B cell (primary cell): ENCODE measurements at regions not wholly inside any gene's neighbourhood (a gene's known extent, or its start where the extent isn't known, plus 50 kb on each side); places are given as distances from the start of the nearest gene placed in this dataset.

Experiments
- ATAC-seq: fragments of 200-7000 bp; cut with Tn5 transposase; one replicate; pipeline ENCODE4 v1.10.0; 2021; ENCODE audit warnings: low read depth, mild to moderate bottlenecking, moderate number of reproducible peaks, moderate library complexity
- CTCF ChIA-PET: fragments of 350-600 bp; sonication (Branson Sonifier 250); formaldehyde crosslinking; loops from one replicate; lab custom pipeline; 2021; ENCODE audit warnings: antibody characterized with exemption, inconsistent platforms; lab: Charles Lee
- POLR2A ChIA-PET: fragments of 350-600 bp; sonication (Branson Sonifier 250); formaldehyde crosslinking; loops from one replicate; lab custom pipeline; 2021; ENCODE audit warnings: antibody characterized with exemption; lab: Charles Lee
- DNase-seq: peaks from one replicate; pipeline ENCODE4 v3.0.0; 2013
- H2AFZ ChIP-seq: 2 replicates; pipeline ENCODE4 v1.6.1; 2012; ENCODE audit warnings: mild to moderate bottlenecking, low read depth, low read length; ENCODE audit not compliant: insufficient read depth, poor library complexity, severe bottlenecking
- H3K27ac ChIP-seq, 2 donors: 1 replicate in 1 of 2; 2 replicates in 1 of 2; pipeline ENCODE4 v1.5.1; 2012 to 2013; ENCODE audit warnings: low read length in 2 of 2, mild to moderate bottlenecking in 2 of 2, moderate library complexity in 1 of 2
- H3K27me3 ChIP-seq, 4 experiments: fragments of 200-600 bp in 1 of 4; sonication (generic) in 1 of 4; replicated peaks in 1 of 4; 1 replicate in 2 of 4; 2 replicates in 2 of 4; pipeline versions ENCODE4 v1.6.1 to v1.7.0; 2013 to 2016; ENCODE audit warnings: low read length in 3 of 4, mild to moderate bottlenecking in 2 of 4, mixed read lengths in 1 of 4, moderate library complexity in 1 of 4; ENCODE audit not compliant: insufficient read depth in 4 of 4, control insufficient read depth in 3 of 4; ENCODE audit errors: control extremely low read depth in 1 of 4
- H3K36me3 ChIP-seq, 2 experiments: replicated peaks in 1 of 2; 1 replicate in 1 of 2; 2 replicates in 1 of 2; pipeline versions ENCODE4 v1.6.1 to v1.7.1; 2013; ENCODE audit warnings: low read length in 1 of 2; ENCODE audit not compliant: insufficient read depth in 2 of 2, control insufficient read depth in 1 of 2; ENCODE audit errors: control extremely low read depth in 1 of 2, extremely low read depth in 1 of 2
- H3K4me1 ChIP-seq, 2 donors: fragments of 200-600 bp in 1 of 2; sonication (generic) in 1 of 2; 1 replicate in 1 of 2; 2 replicates in 1 of 2; pipeline versions ENCODE4 v1.5.1 to v1.6.1; 2013 to 2017; ENCODE audit warnings: low read length in 2 of 2; ENCODE audit not compliant: control insufficient read depth in 2 of 2, insufficient read depth in 2 of 2
- H3K4me2 ChIP-seq: replicated peaks from 2 replicates; pipeline ENCODE3; 2012; ENCODE audit warnings: mild to moderate bottlenecking, low read depth, low read length; ENCODE audit not compliant: poor library complexity, severe bottlenecking
- H3K4me3 ChIP-seq, 5 experiments: fragments of 200-600 bp in 1 of 5; sonication (generic) in 1 of 5; 1 replicate in 3 of 5; 2 replicates in 2 of 5; pipeline versions ENCODE4 v1.5.1 to v1.7.0; 2011 to 2016; ENCODE audit warnings: low read length in 4 of 5, mild to moderate bottlenecking in 4 of 5, low read depth in 2 of 5, control low read depth in 1 of 5, moderate library complexity in 1 of 5; ENCODE audit not compliant: insufficient read depth in 1 of 5; ENCODE audit errors: control extremely low read depth in 1 of 5, extremely low read depth in 1 of 5
- H3K79me2 ChIP-seq: fragments of 200-600 bp; sonication (generic); one replicate; pipeline ENCODE4 v1.6.0; 2016; ENCODE audit warnings: low read length; ENCODE audit not compliant: control insufficient read depth, insufficient read depth
- H3K9ac ChIP-seq: fragments of 200-600 bp; sonication (generic); 2 replicates; pipeline ENCODE4 v1.6.1; 2017; ENCODE audit warnings: mild to moderate bottlenecking, low read length, moderate library complexity
- H3K9me3 ChIP-seq, 3 donors: one replicate each; pipeline versions ENCODE4 v1.6.1 to v1.7.1; 2013; ENCODE audit warnings: low read length in 2 of 3; ENCODE audit not compliant: control insufficient read depth in 2 of 3, insufficient read depth in 1 of 3; ENCODE audit errors: control extremely low read depth in 1 of 3
- H4K20me1 ChIP-seq: 2 replicates; pipeline ENCODE4 v1.6.0; 2012; ENCODE audit warnings: mild to moderate bottlenecking, low read length; ENCODE audit not compliant: insufficient read depth, control insufficient read depth, poor library complexity, severe bottlenecking
- H3K27ac Mint-ChIP-seq: one replicate; pipeline ENCODE4 v1.8.0; 2021; ENCODE audit warnings: mixed read lengths
- H3K27me3 Mint-ChIP-seq: one replicate; pipeline ENCODE4 v1.8.0; 2021; ENCODE audit warnings: mixed read lengths
- H3K4me1 Mint-ChIP-seq: one replicate; pipeline ENCODE4 v1.8.0; 2021; ENCODE audit warnings: mixed read lengths
- H3K4me3 Mint-ChIP-seq: one replicate; pipeline ENCODE4 v1.8.0; 2021; ENCODE audit warnings: mixed read lengths
- H3K9me3 Mint-ChIP-seq: one replicate; pipeline ENCODE4 v1.8.0; 2022; ENCODE audit warnings: mixed read lengths; ENCODE audit not compliant: insufficient read depth
- EZH2 ChIP-seq: IDR thresholded peaks from 2 replicates; pipeline ENCODE4 v1.6.1; 2012; ENCODE audit warnings: borderline replicate concordance, low read depth, mild to moderate bottlenecking, moderate library complexity, low read length; ENCODE audit not compliant: insufficient read depth, poor library complexity, severe bottlenecking
- WGBS: methylation state at CpG from one replicate; pipeline ENCODE4 v1.1.5; 2013; ENCODE audit warnings: missing lambda C conversion rate; ENCODE audit not compliant: insufficient coverage; 5-methylcytosine and 5-hydroxymethylcytosine counted together
- intact Hi-C: fragments of 100-400 bp; cut with micrococcal nuclease; formaldehyde crosslinking; loops from one replicate; pipeline ENCODE4 v1.10.0; 2022
- TF ChIP-seq, protein P1 (sequence below): fragments of 200-600 bp; IDR thresholded peaks from one replicate; pipeline ENCODE4 v1.8.0; 2022; ENCODE audit warnings: antibody characterized with exemption, mild to moderate bottlenecking

GRCh38 chr2:129730979-129731378, 248.5 kb upstream of the RAB6C start:
- Histone ChIP-seq H3K4me3 (no peak overlapping the region), H2AFZ (no peak overlapping the region), H3K9ac (no peak overlapping the region), H3K36me3 (no peaks in the 10 kb centered on the region), H3K27ac (no peak overlapping the region), H3K9me3 (peaks cover 0 to 1% (median 0%) of the 10 kb centered on the region in 3 donors), H3K4me2 (no peak overlapping the region), H3K79me2 (no peaks in the 10 kb centered on the region), H3K4me1 (no peaks in the 10 kb centered on the region), H3K27me3 (no peaks in the 10 kb centered on the region), H4K20me1 (no peaks in the 10 kb centered on the region)
- H3K27ac Mint-ChIP-seq = no peak overlapping the region
- ChIA-PET POLR2A (no interaction called here), CTCF (no interaction called here)
- intact Hi-C loops = no loop called here
- no peaks in the 10 kb centered on the region for H3K27me3 Mint-ChIP-seq
- no peak overlapping the region for H3K4me3 Mint-ChIP-seq
- TF ChIP-seq, protein P1, sequence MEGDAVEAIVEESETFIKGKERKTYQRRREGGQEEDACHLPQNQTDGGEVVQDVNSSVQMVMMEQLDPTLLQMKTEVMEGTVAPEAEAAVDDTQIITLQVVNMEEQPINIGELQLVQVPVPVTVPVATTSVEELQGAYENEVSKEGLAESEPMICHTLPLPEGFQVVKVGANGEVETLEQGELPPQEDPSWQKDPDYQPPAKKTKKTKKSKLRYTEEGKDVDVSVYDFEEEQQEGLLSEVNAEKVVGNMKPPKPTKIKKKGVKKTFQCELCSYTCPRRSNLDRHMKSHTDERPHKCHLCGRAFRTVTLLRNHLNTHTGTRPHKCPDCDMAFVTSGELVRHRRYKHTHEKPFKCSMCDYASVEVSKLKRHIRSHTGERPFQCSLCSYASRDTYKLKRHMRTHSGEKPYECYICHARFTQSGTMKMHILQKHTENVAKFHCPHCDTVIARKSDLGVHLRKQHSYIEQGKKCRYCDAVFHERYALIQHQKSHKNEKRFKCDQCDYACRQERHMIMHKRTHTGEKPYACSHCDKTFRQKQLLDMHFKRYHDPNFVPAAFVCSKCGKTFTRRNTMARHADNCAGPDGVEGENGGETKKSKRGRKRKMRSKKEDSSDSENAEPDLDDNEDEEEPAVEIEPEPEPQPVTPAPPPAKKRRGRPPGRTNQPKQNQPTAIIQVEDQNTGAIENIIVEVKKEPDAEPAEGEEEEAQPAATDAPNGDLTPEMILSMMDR = no peak
- H3K4me1 Mint-ChIP-seq = no peaks in the 10 kb centered on the region
- WGBS = 100% methylated on average over 4 of the region's 4 CpGs
- no peak for DNase-seq
- H3K9me3 Mint-ChIP-seq = no peaks in the 10 kb centered on the region
- no peak for ATAC-seq

DNA sequence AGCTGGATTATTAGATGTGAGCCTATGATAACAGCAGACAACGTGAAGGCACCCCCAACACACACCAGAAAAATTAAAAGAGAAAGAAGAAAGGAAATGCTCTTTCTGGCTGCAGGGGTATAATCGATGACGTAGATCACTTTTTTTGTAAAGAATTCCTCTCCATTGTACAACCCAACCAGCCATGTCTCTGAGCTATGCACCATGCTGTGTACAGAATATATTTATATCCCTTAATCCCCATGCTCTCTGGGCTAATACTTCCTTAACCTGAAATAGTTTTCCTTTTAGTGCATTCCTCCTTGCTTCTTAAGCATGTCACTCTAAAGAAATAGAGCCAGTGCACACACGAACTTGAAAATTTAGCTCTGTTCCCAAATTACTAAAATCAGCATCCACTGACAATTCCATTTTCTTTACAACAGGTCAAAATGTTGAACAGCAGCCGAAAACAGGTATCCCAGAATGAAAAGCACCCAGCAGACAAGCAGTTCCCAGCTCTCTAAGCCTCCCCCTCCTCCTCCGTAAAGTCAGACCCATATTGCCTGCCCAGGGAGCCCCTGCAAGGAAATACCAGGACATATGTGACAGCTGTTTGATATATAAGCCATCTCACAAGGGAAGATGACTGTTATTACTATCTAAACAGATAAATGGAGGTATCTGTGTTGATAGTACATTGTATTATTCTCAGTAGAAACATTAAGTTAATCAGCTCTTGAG, 247.4 kb upstream of the RAB6C start:
- Histone ChIP-seq H3K9me3 (peaks cover 0 to 2% (median 0%) of the 10 kb centered on the region in 3 donors), H4K20me1 (no peaks in the 10 kb centered on the region), H3K36me3 (no peaks in the 10 kb centered on the region), H3K4me1 (no peaks in the 10 kb centered on the region), H3K27ac (no peak overlapping the region), H3K4me3 (no peak overlapping the region), H3K4me2 (no peak overlapping the region), H3K27me3 (no peaks in the 10 kb centered on the region), H2AFZ (no peak overlapping the region), H3K9ac (no peak overlapping the region), H3K79me2 (no peaks in the 10 kb centered on the region)
- 78% methylated on average over 2 of the region's 6 CpGs for WGBS
- ChIA-PET POLR2A (no interaction called here), CTCF (no interaction called here)
- no peak for DNase-seq
- no peak for ATAC-seq
- Mint-ChIP-seq H3K9me3 (no peaks in the 10 kb centered on the region), H3K27ac (no peak overlapping the region), H3K4me3 (no peak overlapping the region), H3K27me3 (no peaks in the 10 kb centered on the region), H3K4me1 (no peaks in the 10 kb centered on the region)
- intact Hi-C loops = no loop called here
- no peak for TF ChIP-seq EZH2
- TF ChIP-seq, protein P1 = no peak
